Stimulated activated effector memory CD8-positive, alpha-beta T cell treated with anti-CD3 and anti-CD28 coated beads, Interleukin-12 subunit alpha, Interleukin-12 subunit beta, amount 100 ng/mL, for 72 hours (primary cell): ENCODE measurements at regions not wholly inside any gene's neighbourhood (a gene's known extent, or its start where the extent isn't known, plus 50 kb on each side); places are given as distances from the start of the nearest gene placed in this dataset.
A peak's percentile ranks its signal among the peaks of the same experiment; 100 is the strongest.

Experiments used
- ATAC-seq: fragments of 150-1000 bp; cut with Tn5 transposase; 2 replicates; pipeline ENCODE4 v1.10.0; 2021
- DNase-seq, 2 donors: peaks; one replicate each; pipeline ENCODE4 v3.0.0; 2021 to 2022; ENCODE audit warnings: low spot score in 2 of 2
- H3K27ac Mint-ChIP-seq: one replicate; pipeline ENCODE4 v1.8.0; 2022; ENCODE audit warnings: mild to moderate bottlenecking, mixed read lengths
- H3K36me3 Mint-ChIP-seq: one replicate; pipeline ENCODE4 v1.8.0; 2022; ENCODE audit warnings: mild to moderate bottlenecking, mixed read lengths
- H3K4me1 Mint-ChIP-seq: one replicate; pipeline ENCODE4 v1.8.0; 2022; ENCODE audit warnings: mixed read lengths
- H3K4me3 Mint-ChIP-seq: one replicate; pipeline ENCODE4 v1.8.0; 2022; ENCODE audit warnings: mild to moderate bottlenecking, mixed read lengths
- H3K9me3 Mint-ChIP-seq: one replicate; pipeline ENCODE4 v1.8.0; 2022; ENCODE audit warnings: mixed read lengths

DNA sequence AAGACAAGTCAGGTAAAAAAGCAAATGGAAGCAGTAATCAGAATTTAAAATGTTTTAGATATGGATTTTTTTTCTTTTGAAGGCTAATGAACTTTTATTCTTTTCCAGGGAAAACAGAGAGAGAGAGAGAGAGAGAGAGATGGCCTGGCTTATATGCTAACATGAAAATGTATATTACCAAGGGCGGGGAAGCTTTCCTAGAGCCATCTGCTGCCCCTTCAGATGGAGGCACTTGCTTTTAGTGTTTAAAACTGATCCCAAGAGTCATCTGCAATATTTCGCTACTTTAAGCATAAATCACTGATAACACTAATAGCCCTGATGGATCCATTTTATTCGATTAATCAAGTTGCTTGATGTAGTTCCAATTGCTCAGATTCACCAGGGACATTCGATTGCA, 186.1 kb upstream of the ADAMTS16 start:
- Mint-ChIP-seq H3K9me3 (peaks cover 12% of the 10 kb centered on the region), H3K4me3 (no peak overlapping the region), H3K27ac (no peak overlapping the region), H3K36me3 (no peaks in the 10 kb centered on the region), H3K4me1 (no peaks in the 10 kb centered on the region)
- ATAC-seq (no peak), DNase-seq (no peak)

DNA sequence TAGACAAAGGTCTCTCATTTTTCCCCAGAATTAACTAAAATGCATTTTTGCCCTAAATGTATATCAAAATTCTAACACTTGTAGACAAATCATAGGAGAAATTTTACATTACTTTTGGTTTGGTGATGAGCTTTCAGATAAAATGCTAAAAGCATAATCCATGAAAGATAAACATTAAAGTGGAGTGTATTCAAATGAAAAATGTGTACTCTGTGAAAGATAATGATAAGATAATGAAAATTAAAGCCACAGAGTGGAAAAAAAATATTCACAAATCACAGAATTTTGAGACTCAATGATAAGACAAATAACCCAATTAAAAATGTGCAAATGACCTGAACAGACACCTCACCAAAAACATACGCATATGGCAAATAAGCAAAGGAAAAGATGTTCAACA, 176.9 kb upstream of the ADAMTS16 start:
- ATAC-seq = no peak
- H3K36me3 Mint-ChIP-seq = no peaks in the 10 kb centered on the region
- no peak overlapping the region for H3K27ac Mint-ChIP-seq
- H3K9me3 Mint-ChIP-seq = peaks cover 4% of the 10 kb centered on the region
- no peak for DNase-seq
- H3K4me3 Mint-ChIP-seq = no peak overlapping the region
- no peaks in the 10 kb centered on the region for H3K4me1 Mint-ChIP-seq

DNA sequence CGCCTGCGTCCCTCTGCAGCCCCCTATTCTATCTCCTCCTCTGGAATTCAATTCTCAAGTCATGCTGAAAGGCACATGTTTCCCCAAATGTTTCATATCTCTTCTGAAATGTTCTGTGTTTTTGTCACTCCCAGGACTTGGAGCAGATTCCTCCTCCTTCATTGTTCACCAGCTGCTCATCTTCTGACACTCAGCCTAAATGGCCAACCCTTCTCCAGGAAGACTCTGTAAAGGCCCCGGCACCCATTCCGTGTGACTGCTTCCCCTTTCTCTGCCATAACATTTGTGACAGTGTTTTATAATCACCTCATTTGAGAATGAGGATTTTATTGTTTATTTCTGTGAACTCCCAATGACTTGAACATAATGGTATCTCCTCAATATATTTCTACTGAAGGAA, 170.8 kb upstream of the ADAMTS16 start:
- DNase-seq (no peak), ATAC-seq (no peak)
- H3K36me3 Mint-ChIP-seq = no peaks in the 10 kb centered on the region
- H3K9me3 Mint-ChIP-seq = peaks cover 9% of the 10 kb centered on the region
- H3K4me1 Mint-ChIP-seq = no peaks in the 10 kb centered on the region
- no peak overlapping the region for H3K27ac Mint-ChIP-seq
- H3K4me3 Mint-ChIP-seq = no peak overlapping the region

DNA sequence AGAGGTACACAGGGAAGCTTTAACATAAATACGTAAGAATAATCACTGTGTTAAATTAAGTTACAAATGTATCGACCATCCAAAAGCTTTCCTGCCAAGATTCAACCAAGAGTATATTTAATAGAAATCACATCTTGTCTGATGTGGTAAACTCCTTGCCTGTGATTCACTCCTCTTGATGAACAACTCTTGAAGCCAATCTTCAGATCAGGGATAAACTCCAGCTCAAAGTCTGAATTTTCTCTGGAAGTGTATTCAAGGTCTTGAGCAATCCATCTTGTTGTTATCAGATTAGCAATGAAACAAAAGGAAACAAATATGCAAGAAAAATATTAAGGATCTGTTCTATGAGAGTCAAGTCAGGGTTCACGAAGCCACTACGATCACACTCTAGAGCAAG, 170.0 kb upstream of the ADAMTS16 start:
- ATAC-seq (no peak), DNase-seq (no peak)
- H3K4me3 Mint-ChIP-seq = no peak overlapping the region
- H3K9me3 Mint-ChIP-seq = peaks cover 9% of the 10 kb centered on the region
- H3K27ac Mint-ChIP-seq = no peak overlapping the region
- H3K36me3 Mint-ChIP-seq = no peaks in the 10 kb centered on the region
- H3K4me1 Mint-ChIP-seq = no peaks in the 10 kb centered on the region

DNA sequence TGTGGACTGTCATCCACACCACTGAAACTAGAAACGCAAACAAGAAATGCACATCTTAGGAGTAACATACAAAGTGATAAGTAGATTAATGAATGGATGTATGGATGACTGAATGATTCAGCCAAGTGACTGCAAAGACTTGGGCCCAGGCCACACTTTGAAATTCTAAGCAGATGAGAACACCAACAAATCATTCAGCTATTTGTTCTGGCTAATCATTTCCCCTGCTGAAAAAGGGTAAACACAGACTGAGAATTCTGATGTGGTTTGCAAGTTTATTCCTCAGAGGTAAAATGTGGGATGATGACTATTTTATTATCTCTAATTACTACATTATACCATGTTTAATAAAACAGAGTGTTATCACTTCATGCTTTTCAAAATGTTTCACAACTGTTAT, 163.2 kb upstream of the ADAMTS16 start:
- no peak overlapping the region for H3K4me3 Mint-ChIP-seq
- no peak overlapping the region for H3K27ac Mint-ChIP-seq
- H3K9me3 Mint-ChIP-seq = no peaks in the 10 kb centered on the region
- DNase-seq (no peak), ATAC-seq (no peak)
- H3K4me1 Mint-ChIP-seq = no peaks in the 10 kb centered on the region
- H3K36me3 Mint-ChIP-seq = no peaks in the 10 kb centered on the region

DNA sequence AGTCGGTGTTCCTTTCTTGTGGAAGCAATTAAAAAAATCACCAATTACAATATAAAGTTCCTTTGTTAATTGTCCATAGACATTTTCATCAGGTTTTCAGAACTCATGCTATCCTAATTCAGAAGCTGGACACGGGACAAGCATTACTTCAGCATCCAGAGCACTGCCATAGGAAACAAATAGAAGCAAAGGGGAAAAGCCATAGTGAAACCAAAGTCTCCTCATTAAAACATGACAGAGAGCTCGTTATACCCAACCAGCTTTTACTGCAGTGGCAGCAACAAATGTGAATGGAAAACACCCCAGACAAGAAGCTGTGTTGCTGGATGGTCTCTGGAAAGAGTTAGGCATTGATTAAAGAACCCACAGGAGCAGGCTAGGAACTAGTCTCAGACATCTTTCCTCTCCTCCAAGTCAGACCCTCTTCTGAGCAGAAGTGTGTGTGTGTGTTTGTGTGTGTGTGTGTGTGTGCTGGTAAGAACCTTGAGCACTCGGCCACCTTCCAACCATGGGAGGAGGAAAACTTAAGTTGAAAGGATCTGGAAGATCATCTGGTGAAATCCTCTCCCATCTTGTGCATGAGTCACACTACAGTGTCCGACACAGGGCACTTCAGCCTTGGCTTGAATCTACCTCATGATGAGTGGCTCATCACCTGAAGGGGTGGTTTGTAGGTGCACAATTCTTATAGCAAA, 162.6 kb upstream of the ADAMTS16 start:
- Mint-ChIP-seq H3K27ac (no peak overlapping the region), H3K9me3 (no peaks in the 10 kb centered on the region), H3K4me1 (no peaks in the 10 kb centered on the region), H3K36me3 (no peaks in the 10 kb centered on the region), H3K4me3 (no peak overlapping the region)
- ATAC-seq (peak; percentile 13), DNase-seq (no peak)

DNA sequence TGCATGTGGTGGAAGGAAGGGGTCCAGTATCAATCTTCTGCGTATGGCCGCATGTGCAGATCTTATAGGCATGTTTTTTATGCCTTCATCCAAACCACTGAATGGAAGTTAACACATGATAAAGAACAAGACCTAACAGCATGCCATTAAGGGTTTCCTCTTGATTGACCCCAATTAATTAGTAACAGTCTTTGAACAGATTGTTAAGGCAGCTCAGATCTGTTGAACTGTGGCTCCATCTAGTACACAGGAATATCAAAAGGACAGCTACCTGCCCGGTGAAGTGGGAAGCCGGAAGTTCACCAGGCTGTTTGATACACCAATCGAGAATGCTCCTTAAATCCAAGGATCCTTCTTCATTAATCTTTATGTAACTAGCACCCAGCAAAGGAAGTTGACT, 159.9 kb upstream of the ADAMTS16 start:
- Mint-ChIP-seq H3K27ac (no peak overlapping the region), H3K4me3 (no peak overlapping the region), H3K9me3 (peaks cover 2% of the 10 kb centered on the region), H3K36me3 (no peaks in the 10 kb centered on the region), H3K4me1 (no peaks in the 10 kb centered on the region)
- ATAC-seq = no peak
- no peak for DNase-seq

DNA sequence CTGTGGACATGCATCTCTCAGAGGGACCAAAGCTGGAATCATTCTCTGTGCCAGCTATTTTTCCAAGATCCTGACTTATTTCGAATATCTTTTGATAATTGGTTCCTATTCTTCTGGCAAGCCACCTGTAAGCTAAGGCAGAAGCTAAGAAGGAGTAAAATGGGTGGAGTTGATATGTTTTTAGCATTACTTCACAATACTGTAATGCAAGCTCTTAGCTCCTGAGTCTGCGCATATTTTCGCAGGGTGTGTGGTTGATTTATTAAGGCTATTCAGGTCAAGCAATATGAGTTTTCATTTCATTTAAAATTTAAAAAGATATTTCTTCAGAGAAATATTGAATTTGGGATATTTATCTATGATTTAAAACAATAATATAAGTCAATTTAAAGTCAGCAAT, 158.5 kb upstream of the ADAMTS16 start:
- ATAC-seq = no peak
- no peaks in the 10 kb centered on the region for H3K4me1 Mint-ChIP-seq
- H3K9me3 Mint-ChIP-seq = peaks cover 2% of the 10 kb centered on the region
- no peak overlapping the region for H3K4me3 Mint-ChIP-seq
- DNase-seq = no peak
- H3K36me3 Mint-ChIP-seq = no peaks in the 10 kb centered on the region
- no peak overlapping the region for H3K27ac Mint-ChIP-seq

DNA sequence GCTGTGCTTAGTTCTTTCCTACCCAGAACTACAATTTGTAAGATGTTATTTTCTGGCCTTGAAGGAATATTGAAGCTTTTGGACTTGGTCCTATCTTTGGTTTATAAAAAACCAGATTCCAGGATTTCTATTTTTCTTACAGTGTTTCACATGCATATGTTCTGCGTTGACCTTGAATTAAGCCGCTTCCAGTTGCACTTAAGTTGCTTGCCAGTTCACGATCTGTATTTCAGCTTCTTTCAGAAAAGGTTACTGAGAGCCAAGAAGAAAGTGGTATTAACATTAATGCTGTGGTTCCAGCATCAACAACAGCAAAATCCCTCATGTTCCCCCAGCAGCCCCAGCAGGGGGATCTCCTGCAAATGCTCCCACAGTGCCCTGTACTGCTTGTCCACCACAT, 156.4 kb upstream of the ADAMTS16 start:
- no peaks in the 10 kb centered on the region for H3K36me3 Mint-ChIP-seq
- no peaks in the 10 kb centered on the region for H3K4me1 Mint-ChIP-seq

DNA sequence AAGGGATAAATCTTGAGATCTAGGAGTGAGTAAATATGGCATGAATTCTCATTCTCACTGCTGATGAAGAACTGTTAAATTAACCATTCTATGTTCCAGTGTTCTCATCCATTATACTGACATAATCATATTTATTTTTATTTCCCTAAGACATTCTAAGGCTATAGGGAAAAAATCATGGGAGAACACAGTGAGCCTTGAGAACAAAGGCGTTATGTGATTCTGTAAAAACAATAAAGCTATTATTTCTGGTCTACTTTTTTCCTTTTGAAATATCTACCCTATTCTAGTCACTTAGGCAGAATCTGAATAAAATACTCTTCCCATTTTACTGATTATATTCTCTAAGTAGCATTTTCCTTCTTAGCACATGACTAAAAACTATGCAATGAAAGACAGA, 155.7 kb upstream of the ADAMTS16 start:
- peaks cover 6% of the 10 kb centered on the region for H3K9me3 Mint-ChIP-seq
- no peak overlapping the region for H3K27ac Mint-ChIP-seq
- no peak for DNase-seq
- ATAC-seq = no peak
- no peak overlapping the region for H3K4me3 Mint-ChIP-seq
- no peaks in the 10 kb centered on the region for H3K4me1 Mint-ChIP-seq
- H3K36me3 Mint-ChIP-seq = no peaks in the 10 kb centered on the region

More for the DNA sequence above, 156.4 kb upstream of the ADAMTS16 start:
- no peak for ATAC-seq
- no peak overlapping the region for H3K27ac Mint-ChIP-seq
- peaks cover 6% of the 10 kb centered on the region for H3K9me3 Mint-ChIP-seq
- H3K4me3 Mint-ChIP-seq = no peak overlapping the region
- DNase-seq = no peak

DNA sequence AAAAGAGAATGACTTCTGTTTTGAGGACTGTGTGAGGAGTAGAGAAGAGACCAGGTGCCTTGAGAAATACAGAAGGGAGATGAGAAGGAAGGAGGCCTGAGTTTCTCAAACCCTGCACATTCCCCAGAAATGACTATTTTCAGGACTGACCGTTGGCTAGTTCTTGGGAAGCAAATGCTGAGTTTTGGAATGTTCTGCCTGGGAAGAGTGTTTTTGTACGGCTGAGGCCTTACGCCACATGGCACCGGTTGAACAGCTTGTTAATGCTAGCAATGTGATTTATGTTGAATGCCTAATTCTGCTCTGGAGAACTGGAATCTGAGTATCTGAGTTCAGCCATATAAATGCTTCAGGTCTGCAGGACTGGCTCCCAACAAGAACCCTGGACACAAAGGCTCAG, 152.7 kb upstream of the ADAMTS16 start:
- no peak for DNase-seq

DNA sequence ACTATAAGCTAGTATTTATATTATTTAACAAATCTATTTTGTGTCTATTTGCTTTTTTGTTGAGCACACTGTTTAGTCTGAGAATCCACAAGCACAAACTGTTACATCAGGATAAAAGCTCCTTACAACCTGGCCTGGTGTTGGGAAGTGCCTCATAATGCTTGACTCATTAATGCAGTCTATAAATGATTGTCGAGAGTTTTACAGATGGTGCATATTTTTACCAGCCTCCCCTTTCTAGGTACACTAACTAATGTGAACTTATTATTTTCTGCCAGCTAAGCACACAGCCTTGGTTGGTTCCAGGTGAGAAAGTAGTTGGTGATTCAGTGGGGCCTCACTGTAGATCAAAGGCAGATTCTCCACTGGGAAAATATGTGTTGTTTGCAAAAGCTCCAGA, 151.0 kb upstream of the ADAMTS16 start:
- Mint-ChIP-seq H3K36me3 (no peaks in the 10 kb centered on the region), H3K4me3 (no peak overlapping the region), H3K9me3 (peaks cover 9% of the 10 kb centered on the region), H3K27ac (no peak overlapping the region), H3K4me1 (no peaks in the 10 kb centered on the region)
- DNase-seq (no peak), ATAC-seq (no peak)

More for the DNA sequence above, 152.7 kb upstream of the ADAMTS16 start:
- Mint-ChIP-seq H3K4me3 (no peak overlapping the region), H3K36me3 (no peaks in the 10 kb centered on the region), H3K9me3 (peaks cover 6% of the 10 kb centered on the region), H3K4me1 (no peaks in the 10 kb centered on the region), H3K27ac (no peak overlapping the region)
- no peak for ATAC-seq

DNA sequence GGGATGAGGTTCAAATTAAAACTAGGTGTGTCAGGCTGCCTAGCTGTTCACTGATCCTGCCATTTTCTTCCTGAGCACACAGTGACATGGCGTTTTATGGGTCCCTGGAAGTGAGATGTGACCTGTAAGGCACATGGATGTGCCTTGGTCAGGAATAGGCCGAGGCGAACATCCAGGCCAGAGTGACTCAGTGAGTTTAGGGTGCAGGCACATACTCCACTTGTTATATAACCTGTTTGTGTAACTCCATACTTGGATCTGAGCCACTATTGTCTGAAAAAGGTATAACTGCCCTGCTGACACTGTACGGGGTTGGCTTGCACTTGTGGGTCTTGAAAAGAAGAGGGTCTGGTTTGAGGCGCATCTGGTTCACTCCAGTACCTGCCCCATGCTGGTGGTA, 150.1 kb upstream of the ADAMTS16 start:
- no peak for ATAC-seq
- DNase-seq = no peak
- no peak overlapping the region for H3K4me3 Mint-ChIP-seq
- no peak overlapping the region for H3K27ac Mint-ChIP-seq
- peaks cover 7% of the 10 kb centered on the region for H3K9me3 Mint-ChIP-seq
- no peaks in the 10 kb centered on the region for H3K4me1 Mint-ChIP-seq
- no peaks in the 10 kb centered on the region for H3K36me3 Mint-ChIP-seq

DNA sequence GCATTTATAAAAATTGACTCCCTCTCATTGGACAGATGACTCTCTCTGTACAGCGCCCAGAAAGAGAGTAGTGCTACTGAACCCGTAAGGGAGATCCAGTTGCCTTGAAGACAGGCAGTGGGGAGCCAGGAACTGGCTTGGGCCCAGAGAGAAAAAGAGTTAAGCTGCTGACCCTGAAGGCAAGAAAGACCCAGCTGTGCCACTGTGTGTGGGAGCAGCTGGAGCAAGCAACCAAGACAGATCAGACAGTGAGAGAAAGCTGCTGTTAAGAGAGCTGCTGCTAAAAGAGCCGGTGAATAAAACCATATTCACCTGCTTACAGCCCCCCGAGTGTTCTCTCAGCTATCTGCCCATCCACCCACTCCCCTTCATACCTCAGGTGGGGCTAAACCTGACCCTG, 149.7 kb upstream of the ADAMTS16 start:
- no peak for DNase-seq
- Mint-ChIP-seq H3K4me1 (no peaks in the 10 kb centered on the region), H3K9me3 (peaks cover 7% of the 10 kb centered on the region), H3K27ac (no peak overlapping the region), H3K4me3 (no peak overlapping the region), H3K36me3 (no peaks in the 10 kb centered on the region)
- no peak for ATAC-seq

DNA sequence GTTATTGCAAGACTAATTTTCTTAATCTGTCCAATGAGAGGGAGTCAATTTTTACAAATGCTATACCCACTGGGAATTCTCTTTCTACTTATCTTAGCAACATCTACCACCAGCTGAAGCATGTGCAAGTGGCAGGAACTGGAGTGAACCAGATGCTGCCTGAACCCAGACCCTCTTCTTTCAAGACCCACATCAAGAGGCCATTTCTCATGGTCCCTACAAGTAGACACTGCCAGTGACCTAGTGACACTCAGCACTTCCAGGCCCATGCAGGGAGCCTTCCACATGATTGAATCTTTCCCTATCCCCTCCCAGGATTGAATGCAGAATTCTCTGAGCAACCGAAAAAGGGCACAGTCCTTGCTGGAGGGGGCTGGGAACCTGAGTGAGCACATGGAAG, 148.2 kb upstream of the ADAMTS16 start:
- no peak for DNase-seq
- H3K4me3 Mint-ChIP-seq = no peak overlapping the region
- H3K4me1 Mint-ChIP-seq = no peaks in the 10 kb centered on the region
- H3K9me3 Mint-ChIP-seq = peaks cover 7% of the 10 kb centered on the region
- no peak overlapping the region for H3K27ac Mint-ChIP-seq
- ATAC-seq = no peak
- no peaks in the 10 kb centered on the region for H3K36me3 Mint-ChIP-seq

DNA sequence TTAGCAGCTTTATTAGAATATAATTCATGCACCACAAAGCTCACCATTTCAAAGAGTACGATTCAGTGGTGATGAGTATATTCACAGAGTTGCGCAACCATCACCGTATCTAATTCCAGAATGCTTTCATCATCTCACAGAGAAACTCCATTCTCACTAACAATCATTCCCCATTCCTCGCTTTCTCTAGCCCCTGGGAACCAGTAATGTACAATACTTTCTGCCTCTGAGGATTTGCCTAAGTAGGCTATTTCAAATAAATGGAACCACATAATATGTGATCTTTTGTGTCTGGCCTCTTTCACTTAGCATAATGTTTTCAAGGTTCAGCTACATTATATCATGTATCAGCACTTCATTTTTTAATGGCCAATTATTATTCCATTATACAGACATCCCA, 145.1 kb upstream of the ADAMTS16 start:
- DNase-seq (no peak), ATAC-seq (no peak)
- H3K4me3 Mint-ChIP-seq = no peak overlapping the region

DNA sequence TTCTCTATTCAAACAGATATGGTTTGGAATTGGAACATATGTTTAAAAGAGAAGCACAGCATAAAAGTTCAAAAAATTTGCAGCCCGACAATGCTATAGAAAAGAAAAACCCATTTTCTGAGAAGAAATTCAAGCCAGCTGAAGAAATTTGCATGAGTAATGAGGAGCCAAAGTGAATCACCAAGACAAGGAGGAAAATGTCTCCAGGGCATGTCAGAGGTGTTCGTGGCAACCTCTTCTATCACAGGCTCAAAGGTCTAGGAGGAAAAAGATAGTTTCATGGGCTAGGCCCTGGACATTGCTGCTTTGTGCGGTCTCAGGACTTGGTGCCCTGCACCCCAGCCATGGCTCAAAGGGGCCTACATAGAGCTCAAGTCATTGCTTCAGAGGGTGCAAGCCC, 134.8 kb upstream of the ADAMTS16 start:
- no peaks in the 10 kb centered on the region for H3K36me3 Mint-ChIP-seq
- no peak for ATAC-seq
- H3K9me3 Mint-ChIP-seq = peaks cover 11% of the 10 kb centered on the region
- H3K4me1 Mint-ChIP-seq = no peaks in the 10 kb centered on the region
- DNase-seq = no peak
- H3K27ac Mint-ChIP-seq = no peak overlapping the region
- no peak overlapping the region for H3K4me3 Mint-ChIP-seq

More for the DNA sequence above, 145.1 kb upstream of the ADAMTS16 start:
- no peaks in the 10 kb centered on the region for H3K4me1 Mint-ChIP-seq
- H3K36me3 Mint-ChIP-seq = no peaks in the 10 kb centered on the region
- H3K9me3 Mint-ChIP-seq = peaks cover 9% of the 10 kb centered on the region
- H3K27ac Mint-ChIP-seq = no peak overlapping the region
